ENCODE measurements at regions not wholly inside any gene's neighbourhood (a gene's known extent, or its start where the extent isn't known, plus 50 kb on each side); places are given as distances from the start of the nearest gene placed in this dataset.
"Not testable (repeated sequence)": the region's sequence is repeated elsewhere in the genome, so short reads cannot be mapped to it uniquely, and the experiment has no call there.

DNA sequence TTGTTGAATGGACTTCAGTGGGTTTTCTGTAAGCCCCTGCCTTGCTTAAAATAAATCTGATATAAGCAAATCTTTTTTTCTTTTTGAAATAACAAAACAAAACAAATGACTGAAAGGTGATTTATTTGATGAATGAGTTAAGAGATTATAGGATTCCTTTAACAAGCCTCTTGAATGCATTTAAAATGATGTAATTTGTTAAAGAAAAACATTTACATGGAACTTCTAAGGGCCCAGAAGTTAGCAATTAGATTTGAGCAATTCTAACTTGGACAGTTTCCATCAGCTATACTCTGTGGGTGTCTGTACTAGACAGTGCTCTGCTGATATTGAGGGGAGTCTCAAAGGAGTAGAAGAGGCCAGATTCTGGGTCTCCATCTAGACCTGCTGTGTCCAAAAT is 143.5 kb upstream of the RAG2 start:
- no peak for ATAC-seq (replicated peaks)
- Mint-ChIP-seq H3K4me3 (no peak overlapping the region), H3K9me3 (no peaks in the 10 kb centered on the region), H3K4me1 (no peaks in the 10 kb centered on the region), H3K27me3 (peaks cover 29% of the 10 kb centered on the region), H3K36me3 (ENCODE audit: low read depth) (no peaks in the 10 kb centered on the region), H3K27ac (no peak overlapping the region)

- Mint-ChIP-seq H3K36me3 (ENCODE audit: low read depth) (no peaks in the 10 kb centered on the region), H3K27ac (no peak overlapping the region), H3K4me1 (no peaks in the 10 kb centered on the region), H3K27me3 (peaks cover 17% of the 10 kb centered on the region), H3K4me3 (no peak overlapping the region), H3K9me3 (no peaks in the 10 kb centered on the region)
- no peak for ATAC-seq (replicated peaks)
Measured at GRCh38 chr11:36738292-36738861, 140.3 kb upstream of the RAG2 start.

DNA sequence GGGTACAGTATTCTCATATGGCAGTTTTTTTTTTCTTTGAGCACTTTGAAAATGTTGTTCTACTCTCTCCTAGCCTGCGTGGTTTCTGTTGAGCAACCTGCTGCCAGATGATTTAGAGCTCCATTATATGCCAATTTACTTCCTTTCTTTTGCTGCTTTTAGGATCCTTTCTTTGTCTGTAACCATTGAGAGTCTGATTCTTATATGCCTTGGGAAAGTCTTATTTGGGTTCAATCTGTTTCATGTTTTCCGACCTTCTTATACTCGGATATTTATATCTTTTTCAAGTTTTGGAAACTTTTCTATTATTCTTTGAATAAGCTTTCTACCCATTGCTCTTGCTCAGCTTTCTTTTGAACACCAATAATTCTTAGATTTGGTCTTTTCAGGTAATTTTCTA is 138.1 kb upstream of the RAG2 start:
- no peaks in the 10 kb centered on the region for H3K9me3 Mint-ChIP-seq
- peaks cover 22% of the 10 kb centered on the region for H3K27me3 Mint-ChIP-seq
- H3K36me3 Mint-ChIP-seq (ENCODE audit: low read depth), result no peaks in the 10 kb centered on the region
- no peak for ATAC-seq (replicated peaks)
- H3K4me1 Mint-ChIP-seq, result no peaks in the 10 kb centered on the region
- H3K27ac Mint-ChIP-seq, result no peak overlapping the region
- no peak overlapping the region for H3K4me3 Mint-ChIP-seq

DNA sequence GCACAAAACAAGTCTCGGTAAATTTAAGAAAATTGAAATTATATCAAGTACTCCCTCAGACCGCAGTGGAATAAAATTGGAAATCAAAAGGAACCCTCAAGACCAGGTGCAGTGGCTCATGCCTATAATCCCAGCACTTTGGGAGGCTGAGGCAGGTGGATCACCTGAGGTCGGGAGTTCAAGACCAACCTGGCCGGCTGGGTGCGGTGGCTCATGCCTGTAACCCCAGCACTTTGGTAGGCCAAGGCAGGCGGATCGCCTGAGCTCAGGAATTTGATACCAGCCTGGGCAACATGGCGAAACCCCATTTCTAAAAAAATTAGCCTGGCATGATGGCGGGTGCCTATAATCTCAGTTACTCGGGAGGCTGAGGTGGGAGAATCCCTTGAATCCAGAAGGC is 135.7 kb upstream of the RAG2 start:
- H3K4me3 Mint-ChIP-seq; H3K27ac Mint-ChIP-seq; ATAC-seq (replicated peaks); H3K9me3 Mint-ChIP-seq; H3K36me3 Mint-ChIP-seq (ENCODE audit: low read depth); H3K4me1 Mint-ChIP-seq: not testable (repeated sequence)
- peaks cover 13% of the 10 kb centered on the region for H3K27me3 Mint-ChIP-seq

DNA sequence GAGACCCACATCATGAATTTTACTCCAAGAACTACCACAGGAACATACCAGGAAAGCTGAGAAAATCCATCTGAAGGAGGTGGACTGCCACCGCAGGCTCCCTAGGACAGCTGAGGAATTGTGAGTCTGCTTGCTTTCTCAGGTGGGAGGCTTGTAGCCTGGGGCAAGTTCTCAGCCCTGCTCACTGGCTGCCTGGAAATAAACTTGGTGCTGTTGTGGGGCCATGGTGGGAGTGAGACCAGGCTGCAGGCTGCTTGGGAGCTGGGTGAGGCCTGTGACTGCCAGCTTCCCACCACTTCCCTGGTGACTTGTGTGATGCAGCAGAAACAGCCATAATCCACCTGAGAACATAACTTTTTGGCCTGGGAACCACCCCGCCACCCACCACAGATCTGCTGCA is 132.7 kb upstream of the RAG2 start:
- Mint-ChIP-seq H3K9me3 (no peaks in the 10 kb centered on the region), H3K4me3 (no peak overlapping the region), H3K27me3 (peaks cover 15% of the 10 kb centered on the region), H3K27ac (no peak overlapping the region), H3K4me1 (no peaks in the 10 kb centered on the region), H3K36me3 (ENCODE audit: low read depth) (no peaks in the 10 kb centered on the region)
- ATAC-seq (replicated peaks), result no peak

DNA sequence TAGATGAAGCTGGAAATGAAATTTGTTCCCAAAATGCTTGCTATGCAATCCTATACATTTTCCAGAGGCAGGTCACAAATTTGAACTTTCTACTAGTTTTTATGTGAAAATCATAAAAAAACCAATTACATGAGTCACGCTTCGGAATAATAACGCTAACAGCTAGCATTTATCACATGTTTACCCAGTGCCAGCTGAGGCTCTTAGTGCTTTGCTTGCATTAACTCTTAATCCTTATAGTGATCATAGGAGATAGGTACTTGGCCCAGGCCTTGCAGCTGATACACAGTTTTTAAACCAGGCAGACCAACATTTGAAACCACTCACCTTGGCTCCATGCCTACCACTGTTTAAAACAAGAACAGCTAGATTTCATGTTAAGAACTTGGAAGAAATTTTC is 131.8 kb upstream of the RAG2 start:
- Mint-ChIP-seq H3K27ac (no peak overlapping the region), H3K4me3 (no peak overlapping the region), H3K4me1 (no peaks in the 10 kb centered on the region), H3K9me3 (no peaks in the 10 kb centered on the region), H3K36me3 (ENCODE audit: low read depth) (no peaks in the 10 kb centered on the region), H3K27me3 (peaks cover 19% of the 10 kb centered on the region)
- no peak for ATAC-seq (replicated peaks)

GRCh38 chr11:36726420-36726819 is 128.4 kb upstream of the RAG2 start:
- ATAC-seq (replicated peaks), result no peak
- Mint-ChIP-seq H3K27me3 (peaks cover 26% of the 10 kb centered on the region), H3K4me3 (no peak overlapping the region), H3K27ac (no peak overlapping the region), H3K4me1 (no peaks in the 10 kb centered on the region), H3K36me3 (ENCODE audit: low read depth) (no peaks in the 10 kb centered on the region), H3K9me3 (no peaks in the 10 kb centered on the region)

GRCh38 chr11:36724742-36725385 is 126.8 kb upstream of the RAG2 start:
- Mint-ChIP-seq H3K36me3 (ENCODE audit: low read depth) (no peaks in the 10 kb centered on the region), H3K27me3 (peaks cover 25% of the 10 kb centered on the region), H3K4me1 (no peaks in the 10 kb centered on the region), H3K9me3 (no peaks in the 10 kb centered on the region), H3K4me3 (no peak overlapping the region), H3K27ac (no peak overlapping the region)
- ATAC-seq (replicated peaks), result no peak

DNA sequence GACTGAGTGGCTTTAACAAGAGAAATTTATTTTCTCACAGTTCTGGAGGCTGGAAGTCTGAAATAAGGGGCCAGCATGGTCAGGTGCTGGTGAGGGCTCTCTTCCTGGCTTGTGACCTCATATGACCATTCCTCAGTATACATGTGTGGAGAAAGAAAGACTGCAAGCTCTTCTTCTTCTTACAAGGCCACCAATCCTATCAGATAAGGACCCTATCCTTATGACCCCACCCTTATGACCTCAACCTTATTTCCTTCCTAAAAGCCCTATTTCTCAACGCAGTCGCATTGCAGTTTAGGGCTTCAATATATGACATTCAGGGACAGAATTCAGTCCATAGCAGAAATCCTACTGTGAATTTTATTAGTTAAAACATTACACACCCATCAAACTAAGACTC is 124.4 kb upstream of the RAG2 start:
- Mint-ChIP-seq H3K4me1 (no peaks in the 10 kb centered on the region), H3K4me3 (no peak overlapping the region), H3K27me3 (peaks cover 30% of the 10 kb centered on the region), H3K9me3 (no peaks in the 10 kb centered on the region), H3K36me3 (ENCODE audit: low read depth) (no peaks in the 10 kb centered on the region), H3K27ac (no peak overlapping the region)
- no peak for ATAC-seq (replicated peaks)

DNA sequence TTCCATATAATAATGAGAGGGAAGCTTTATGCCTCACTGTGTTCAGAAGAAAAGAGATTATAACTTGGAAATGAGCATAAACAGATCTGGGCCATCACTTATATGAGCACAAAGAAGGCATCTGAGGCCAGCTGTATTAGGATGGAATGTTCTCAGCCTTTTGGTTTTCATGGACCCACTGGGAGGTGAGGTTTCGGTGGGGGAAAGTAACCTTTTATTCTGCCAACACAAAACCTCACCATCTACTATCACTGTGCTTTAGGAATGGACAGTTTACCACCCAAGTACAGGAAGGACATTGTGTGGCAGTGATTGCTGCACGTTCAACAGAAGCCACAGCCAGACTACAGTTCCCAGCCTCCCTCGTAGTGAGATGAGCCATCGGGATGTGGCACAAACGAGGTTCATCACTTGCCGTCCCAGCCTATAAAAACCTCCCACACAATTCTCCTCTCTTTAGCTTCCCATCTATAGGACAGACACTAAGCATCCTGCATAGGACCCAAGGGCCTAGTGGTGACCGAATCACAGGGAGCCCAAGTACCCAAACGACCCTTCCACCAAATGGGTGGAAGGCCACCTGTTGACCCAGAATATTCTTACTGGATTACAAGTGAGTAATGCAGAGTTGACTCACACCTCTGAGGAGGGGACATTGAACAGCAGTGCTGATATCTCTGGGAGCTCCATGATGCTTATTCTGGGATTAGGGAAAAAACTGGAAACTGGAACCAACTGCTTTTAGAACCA is 121.5 kb upstream of the RAG2 start:
- Mint-ChIP-seq H3K4me3 (no peak overlapping the region), H3K27me3 (peaks cover 19% of the 10 kb centered on the region), H3K9me3 (no peaks in the 10 kb centered on the region), H3K4me1 (no peaks in the 10 kb centered on the region), H3K36me3 (ENCODE audit: low read depth) (no peaks in the 10 kb centered on the region), H3K27ac (no peak overlapping the region)
- no peak for ATAC-seq (replicated peaks)

GRCh38 chr11:36718451-36718850 is 120.4 kb upstream of the RAG2 start:
- H3K27ac Mint-ChIP-seq, result no peak overlapping the region
- peaks cover 22% of the 10 kb centered on the region for H3K27me3 Mint-ChIP-seq
- H3K4me1 Mint-ChIP-seq, result no peaks in the 10 kb centered on the region
- no peaks in the 10 kb centered on the region for H3K9me3 Mint-ChIP-seq
- no peak for ATAC-seq (replicated peaks)
- no peaks in the 10 kb centered on the region for H3K36me3 Mint-ChIP-seq (ENCODE audit: low read depth)
- no peak overlapping the region for H3K4me3 Mint-ChIP-seq

DNA sequence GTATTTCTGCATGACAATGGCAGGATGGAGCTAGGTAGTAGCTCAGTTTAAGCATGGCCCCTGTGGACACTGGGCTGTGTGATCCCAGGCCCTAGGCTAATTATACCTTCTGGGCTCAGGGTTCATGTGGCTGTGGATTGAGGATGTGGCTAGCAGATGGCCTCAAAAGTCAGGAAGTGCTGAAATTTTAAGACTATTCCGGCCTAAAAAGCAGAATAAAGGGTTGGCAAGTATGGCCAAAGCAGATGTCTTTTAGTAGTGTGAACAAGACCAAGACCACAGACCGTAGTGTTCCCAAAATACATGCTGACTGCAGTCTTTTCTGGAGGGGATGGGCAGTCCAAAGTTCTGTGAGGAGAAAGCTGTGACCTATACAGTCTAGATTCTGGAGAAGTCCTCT is 115.7 kb upstream of the RAG2 start:
- Mint-ChIP-seq H3K9me3 (no peaks in the 10 kb centered on the region), H3K4me1 (no peaks in the 10 kb centered on the region), H3K36me3 (ENCODE audit: low read depth) (no peaks in the 10 kb centered on the region), H3K27me3 (peaks cover 27% of the 10 kb centered on the region), H3K4me3 (no peak overlapping the region), H3K27ac (no peak overlapping the region)
- ATAC-seq (replicated peaks), result no peak

DNA sequence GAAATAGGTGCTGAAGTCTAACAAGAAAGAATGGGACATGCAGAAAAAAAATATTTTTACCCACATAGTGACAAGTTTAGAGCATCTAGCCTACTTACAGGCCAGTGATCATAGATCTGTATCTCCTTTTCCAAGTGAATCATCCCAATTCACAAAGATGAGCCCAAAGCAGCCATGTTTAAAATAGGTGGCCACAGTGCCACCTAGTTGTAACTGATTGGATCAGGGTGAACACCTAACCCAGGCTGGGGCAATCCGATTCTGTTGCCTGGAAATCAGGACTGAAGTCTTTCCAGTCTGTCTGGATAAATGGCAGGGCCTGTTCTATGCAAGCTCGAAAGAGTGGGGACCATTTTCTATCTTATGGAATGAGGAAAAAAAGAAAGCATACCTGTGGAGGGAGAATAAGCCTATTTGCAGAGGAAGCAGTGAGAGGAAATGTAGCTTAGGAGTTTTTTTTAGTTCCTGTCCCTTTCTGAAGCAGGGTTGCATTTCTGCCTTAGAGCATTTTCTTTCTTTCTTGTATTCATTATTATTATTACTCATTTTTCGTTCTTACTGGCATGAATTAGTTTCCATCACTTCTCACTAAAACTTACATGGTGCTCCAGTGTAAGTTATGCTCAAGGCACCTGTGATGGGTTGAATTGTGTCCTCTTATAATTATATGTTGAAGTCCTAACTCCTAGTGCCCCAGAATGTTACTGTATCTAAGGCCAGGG is 113.2 kb upstream of the RAG2 start:
- Mint-ChIP-seq H3K9me3 (no peaks in the 10 kb centered on the region), H3K4me1 (no peaks in the 10 kb centered on the region)
- no peak for ATAC-seq (replicated peaks)

More for the DNA sequence above, 113.2 kb upstream of the RAG2 start:
- H3K27ac Mint-ChIP-seq, result no peak overlapping the region
- H3K4me3 Mint-ChIP-seq, result no peak overlapping the region
- H3K36me3 Mint-ChIP-seq (ENCODE audit: low read depth), result no peaks in the 10 kb centered on the region
- peaks cover 29% of the 10 kb centered on the region for H3K27me3 Mint-ChIP-seq

All from activated T-helper 17 cell treated with anti-CD3 and anti-CD28 coated beads, Interleukin-2, amount 50 U/mL, for 72 hours (primary cell).